Natural killer cell (primary cell): ENCODE measurements at regions not wholly inside any gene's neighbourhood (a gene's known extent, or its start where the extent isn't known, plus 50 kb on each side); places are given as distances from the start of the nearest gene placed in this dataset.

ENCODE experiments used
- ATAC-seq, 3 donors: fragments of 150-1000 bp in 2 of 3; fragments of 200-7000 bp in 1 of 3; cut with Tn5 transposase; 1 replicate in 1 of 3; 2 replicates in 2 of 3; pipeline ENCODE4 v1.10.0; 2021; ENCODE audit warnings: mild to moderate bottlenecking in 2 of 3, moderate library complexity in 2 of 3
- DNase-seq, 2 donors: peaks; one replicate each; pipeline versions ENCODE4 v3.0.0 to v3.0.0-alpha.2; 2013 to 2021; ENCODE audit warnings: mixed read lengths in 1 of 2
- H3K27ac ChIP-seq: one replicate; pipeline ENCODE4 v1.5.1; 2013; ENCODE audit warnings: mild to moderate bottlenecking, low read length
- H3K27me3 ChIP-seq: one replicate; pipeline ENCODE4 v1.6.1; 2013; ENCODE audit warnings: low read length; ENCODE audit not compliant: control insufficient read depth, insufficient read depth
- H3K36me3 ChIP-seq: one replicate; pipeline ENCODE4 v1.6.1; 2013; ENCODE audit warnings: low read length; ENCODE audit not compliant: control insufficient read depth, insufficient read depth
- H3K4me1 ChIP-seq: one replicate; pipeline ENCODE4 v1.6.1; 2013; ENCODE audit warnings: low read length; ENCODE audit not compliant: control insufficient read depth, insufficient read depth
- H3K4me3 ChIP-seq: one replicate; pipeline ENCODE4 v1.5.1; 2013; ENCODE audit warnings: low read length
- H3K9me3 ChIP-seq: one replicate; pipeline ENCODE4 v1.6.1; 2013; ENCODE audit warnings: low read length; ENCODE audit not compliant: control insufficient read depth, insufficient read depth
- H3K27ac Mint-ChIP-seq, 2 donors: one replicate each; pipeline ENCODE4 v1.8.0; 2022; ENCODE audit warnings: mild to moderate bottlenecking in 2 of 2, mixed read lengths in 2 of 2, moderate library complexity in 1 of 2
- H3K27me3 Mint-ChIP-seq, 2 donors: one replicate each; pipeline ENCODE4 v1.8.0; 2022; ENCODE audit warnings: low read depth in 2 of 2, mixed read lengths in 2 of 2
- H3K36me3 Mint-ChIP-seq: one replicate; pipeline ENCODE4 v1.8.0; 2022; ENCODE audit warnings: mixed read lengths
- H3K4me1 Mint-ChIP-seq, 2 donors: one replicate each; pipeline ENCODE4 v1.8.0; 2022; ENCODE audit warnings: mixed read lengths in 2 of 2
- H3K4me3 Mint-ChIP-seq: one replicate; pipeline ENCODE4 v1.8.0; 2022; ENCODE audit warnings: mild to moderate bottlenecking, moderate library complexity, mixed read lengths
- H3K9me3 Mint-ChIP-seq, 2 donors: one replicate each; pipeline ENCODE4 v1.8.0; 2022; ENCODE audit warnings: mixed read lengths in 2 of 2
- WGBS: methylation state at CpG from one replicate; pipeline ENCODE4 v1.1.7; 2013; ENCODE audit warnings: missing lambda C conversion rate; ENCODE audit not compliant: insufficient coverage; 5-methylcytosine and 5-hydroxymethylcytosine counted together
- intact Hi-C: fragments of 100-400 bp; cut with micrococcal nuclease; formaldehyde crosslinking; loops from one replicate; pipeline ENCODE4 v1.14.2; 2022
- TF ChIP-seq, protein P1 (sequence below): fragments of 200-600 bp; IDR thresholded peaks from one replicate; pipeline ENCODE4 v1.8.0; 2022; ENCODE audit warnings: antibody characterized with exemption

DNA sequence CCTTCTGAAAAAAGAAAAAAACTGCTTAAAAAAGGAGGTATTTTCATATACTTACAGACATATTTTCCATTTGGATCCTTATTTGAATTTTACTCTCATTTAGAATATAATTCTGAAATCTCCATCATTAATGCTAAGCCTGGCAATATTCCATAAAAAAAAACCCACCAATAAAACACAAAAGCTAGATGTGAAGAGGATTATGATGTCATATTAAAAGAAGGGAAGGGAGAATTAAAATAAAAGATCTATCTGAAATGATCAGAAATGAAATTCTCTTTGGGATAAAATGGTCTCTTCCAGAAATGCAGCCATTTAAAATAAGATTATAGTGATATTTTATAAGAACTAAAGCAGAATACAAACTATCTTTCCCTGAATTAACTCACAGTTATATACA is 206.7 kb upstream of the CAMK1G start:
- Histone ChIP-seq H3K4me3 (no peak overlapping the region), H3K9me3 (no peaks in the 10 kb centered on the region), H3K36me3 (no peaks in the 10 kb centered on the region), H3K27me3 (no peaks in the 10 kb centered on the region), H3K4me1 (no peaks in the 10 kb centered on the region), H3K27ac (no peak overlapping the region)
- H3K27ac Mint-ChIP-seq = no peak overlapping the region
- intact Hi-C loops = no loop called here
- H3K9me3 Mint-ChIP-seq = peaks cover 0 to 3% of the 10 kb centered on the region in 2 donors
- peaks cover 3 to 14% of the 10 kb centered on the region in 2 donors for H3K27me3 Mint-ChIP-seq
- no peak for ATAC-seq
- DNase-seq = no peak
- H3K36me3 Mint-ChIP-seq = no peaks in the 10 kb centered on the region
- TF ChIP-seq, protein P1, sequence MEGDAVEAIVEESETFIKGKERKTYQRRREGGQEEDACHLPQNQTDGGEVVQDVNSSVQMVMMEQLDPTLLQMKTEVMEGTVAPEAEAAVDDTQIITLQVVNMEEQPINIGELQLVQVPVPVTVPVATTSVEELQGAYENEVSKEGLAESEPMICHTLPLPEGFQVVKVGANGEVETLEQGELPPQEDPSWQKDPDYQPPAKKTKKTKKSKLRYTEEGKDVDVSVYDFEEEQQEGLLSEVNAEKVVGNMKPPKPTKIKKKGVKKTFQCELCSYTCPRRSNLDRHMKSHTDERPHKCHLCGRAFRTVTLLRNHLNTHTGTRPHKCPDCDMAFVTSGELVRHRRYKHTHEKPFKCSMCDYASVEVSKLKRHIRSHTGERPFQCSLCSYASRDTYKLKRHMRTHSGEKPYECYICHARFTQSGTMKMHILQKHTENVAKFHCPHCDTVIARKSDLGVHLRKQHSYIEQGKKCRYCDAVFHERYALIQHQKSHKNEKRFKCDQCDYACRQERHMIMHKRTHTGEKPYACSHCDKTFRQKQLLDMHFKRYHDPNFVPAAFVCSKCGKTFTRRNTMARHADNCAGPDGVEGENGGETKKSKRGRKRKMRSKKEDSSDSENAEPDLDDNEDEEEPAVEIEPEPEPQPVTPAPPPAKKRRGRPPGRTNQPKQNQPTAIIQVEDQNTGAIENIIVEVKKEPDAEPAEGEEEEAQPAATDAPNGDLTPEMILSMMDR = no peak
- no peaks in the 10 kb centered on the region for H3K4me1 Mint-ChIP-seq
- no peak overlapping the region for H3K4me3 Mint-ChIP-seq

DNA sequence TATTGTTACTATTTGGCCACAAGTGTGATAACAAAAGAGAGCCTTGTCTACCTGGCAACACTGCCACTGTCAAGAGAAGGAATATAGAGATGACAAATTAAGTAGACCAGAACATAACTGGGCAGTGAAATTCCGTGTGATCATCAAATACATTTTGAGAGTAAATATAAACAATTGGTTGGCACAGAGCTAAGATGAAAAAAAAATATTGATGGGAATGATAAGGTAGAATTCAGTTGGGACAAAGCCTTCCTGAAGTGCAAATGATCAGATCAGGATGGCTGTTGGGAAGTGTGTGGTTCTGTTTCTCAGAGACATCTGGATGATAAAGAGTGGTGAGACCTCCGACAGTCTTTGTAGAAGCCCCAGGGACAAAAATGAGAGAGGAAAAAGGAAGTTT is 205.5 kb upstream of the CAMK1G start:
- Mint-ChIP-seq H3K27ac (no peak overlapping the region), H3K4me1 (peaks cover 0 to 5% of the 10 kb centered on the region in 2 donors), H3K27me3 (peaks cover 3 to 8% of the 10 kb centered on the region in 2 donors), H3K36me3 (no peaks in the 10 kb centered on the region), H3K4me3 (no peak overlapping the region), H3K9me3 (peaks cover 0 to 2% of the 10 kb centered on the region in 2 donors)
- Histone ChIP-seq H3K4me3 (no peak overlapping the region), H3K9me3 (no peaks in the 10 kb centered on the region), H3K27ac (no peak overlapping the region), H3K36me3 (no peaks in the 10 kb centered on the region), H3K4me1 (no peaks in the 10 kb centered on the region), H3K27me3 (no peaks in the 10 kb centered on the region)
- WGBS = 64% methylated on average over 2 of the region's 2 CpGs
- intact Hi-C loops = no loop called here
- DNase-seq (no peak), ATAC-seq (no peak)
- TF ChIP-seq, protein P1 = no peak

DNA sequence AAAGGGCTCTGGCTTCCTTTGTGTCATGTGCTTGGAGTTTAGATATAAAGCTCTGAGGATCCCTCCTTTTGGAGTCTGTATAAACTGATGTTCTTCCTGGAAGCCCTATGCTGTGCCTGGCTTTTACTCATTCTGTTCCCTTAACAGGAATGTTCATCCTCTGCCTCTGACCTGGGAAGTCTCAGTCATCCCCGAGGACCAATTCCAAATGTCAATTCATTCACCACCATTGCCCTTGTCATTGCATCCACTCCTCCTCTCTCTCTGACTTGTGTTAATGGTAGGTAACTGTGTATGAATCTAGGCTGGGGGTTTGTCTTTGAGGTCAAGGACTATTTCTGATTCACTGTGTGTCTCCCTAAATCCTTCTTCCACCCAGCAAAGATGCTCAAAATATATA is 204.2 kb upstream of the CAMK1G start:
- Histone ChIP-seq H3K36me3 (no peaks in the 10 kb centered on the region), H3K27ac (no peak overlapping the region), H3K9me3 (no peaks in the 10 kb centered on the region), H3K4me3 (no peak overlapping the region), H3K27me3 (no peaks in the 10 kb centered on the region), H3K4me1 (no peaks in the 10 kb centered on the region)
- H3K9me3 Mint-ChIP-seq = peaks cover 0 to 2% of the 10 kb centered on the region in 2 donors
- peaks cover 3 to 8% of the 10 kb centered on the region in 2 donors for H3K27me3 Mint-ChIP-seq
- 71% methylated on average over 1 of the region's 1 CpG for WGBS
- H3K36me3 Mint-ChIP-seq = no peaks in the 10 kb centered on the region
- TF ChIP-seq, protein P1 = no peak
- intact Hi-C loops = no loop called here
- peaks cover 0 to 5% of the 10 kb centered on the region in 2 donors for H3K4me1 Mint-ChIP-seq
- H3K4me3 Mint-ChIP-seq = no peak overlapping the region
- ATAC-seq (no peak), DNase-seq (no peak)
- H3K27ac Mint-ChIP-seq = no peak overlapping the region

DNA sequence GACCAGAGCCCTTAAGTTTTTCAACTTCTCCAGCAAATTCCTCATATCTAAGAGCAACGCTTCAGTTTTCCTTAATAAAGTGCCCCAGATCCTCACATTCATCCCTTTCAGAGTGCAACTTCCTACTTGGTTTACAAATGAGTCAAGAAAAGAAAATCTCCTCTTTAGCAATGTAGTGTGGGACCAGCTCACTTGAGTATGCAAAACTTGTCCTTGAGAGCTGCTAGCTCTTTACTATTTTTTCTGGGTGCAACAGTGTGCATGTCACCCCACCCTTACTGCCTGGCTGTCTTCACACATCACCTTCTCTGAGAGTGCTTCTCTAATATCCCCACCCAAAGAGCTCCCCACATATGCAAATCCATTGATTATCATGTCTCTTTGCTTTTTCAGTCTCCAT is 203.1 kb upstream of the CAMK1G start:
- Mint-ChIP-seq H3K4me1 (peaks cover 0 to 5% of the 10 kb centered on the region in 2 donors), H3K4me3 (no peak overlapping the region), H3K27me3 (peaks cover 6 to 8% of the 10 kb centered on the region in 2 donors), H3K27ac (no peak overlapping the region), H3K9me3 (peaks cover 0 to 2% of the 10 kb centered on the region in 2 donors), H3K36me3 (no peaks in the 10 kb centered on the region)
- Histone ChIP-seq H3K4me1 (no peaks in the 10 kb centered on the region), H3K27ac (no peak overlapping the region), H3K9me3 (no peaks in the 10 kb centered on the region), H3K4me3 (no peak overlapping the region), H3K27me3 (no peaks in the 10 kb centered on the region), H3K36me3 (no peaks in the 10 kb centered on the region)
- DNase-seq (no peak), ATAC-seq (no peak)
- TF ChIP-seq, protein P1 = no peak
- WGBS = 93% methylated on average over 1 of the region's 1 CpG
- intact Hi-C loops = no loop called here
